HEK293 (cell line): ENCODE measurements at regions not wholly inside any gene's neighbourhood (a gene's known extent, or its start where the extent isn't known, plus 50 kb on each side); places are given as distances from the start of the nearest gene placed in this dataset.

Source experiments
- CTCF ChIP-seq: fragments of 450-650 bp; formaldehyde crosslinking; IDR thresholded peaks from 2 replicates; pipeline ENCODE4 v1.5.1; 2016; ENCODE audit warnings: missing biosample characterization, missing genetic modification characterization
- ZNF146 ChIP-seq: fragments of 450-650 bp; formaldehyde crosslinking; IDR thresholded peaks from 2 replicates; pipeline ENCODE4 v1.5.1; 2016; ENCODE audit warnings: missing biosample characterization, missing genetic modification characterization
- ZNF423 ChIP-seq: fragments of 450-650 bp; formaldehyde crosslinking; IDR thresholded peaks from 2 replicates; pipeline ENCODE4 v1.5.1; 2016; ENCODE audit warnings: missing biosample characterization, missing genetic modification characterization
- ZSCAN30 ChIP-seq: fragments of 450-650 bp; IDR thresholded peaks from 2 replicates; pipeline ENCODE4 v1.5.1; 2018; ENCODE audit warnings: missing biosample characterization, mild to moderate bottlenecking, missing genetic modification characterization, moderate library complexity
- TF ChIP-seq, protein P1 (sequence below): fragments of 450-650 bp; formaldehyde crosslinking; IDR thresholded peaks from 2 replicates; pipeline ENCODE4 v1.5.1; 2016; ENCODE audit warnings: missing biosample characterization, missing genetic modification characterization

DNA sequence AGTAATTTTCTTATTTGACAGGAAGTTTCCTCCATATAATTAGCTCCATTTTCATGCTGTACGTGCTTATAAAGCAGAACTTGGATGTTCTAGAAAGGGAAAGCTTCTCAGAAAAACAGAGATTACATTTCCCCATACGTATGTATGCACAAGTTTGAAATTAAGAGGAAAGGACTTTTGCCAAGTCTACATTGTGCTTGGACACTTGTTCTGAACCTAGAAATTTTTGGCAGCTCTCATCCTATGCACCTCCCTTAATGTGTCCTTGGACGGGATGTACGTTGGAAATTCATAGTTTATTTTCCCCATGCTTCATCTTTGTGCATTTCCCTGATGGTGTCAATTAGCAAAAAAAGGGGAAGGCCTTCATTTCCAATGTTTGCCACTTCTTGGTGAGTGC is 322.7 kb downstream of the BLID start:
- TF ChIP-seq CTCF (no peak), ZNF146 (tag by site-specific recombination) (no peak), ZNF423 (tag by site-specific recombination) (no peak), ZSCAN30 (tag by site-specific recombination) (no peak)
- TF ChIP-seq, protein P1, sequence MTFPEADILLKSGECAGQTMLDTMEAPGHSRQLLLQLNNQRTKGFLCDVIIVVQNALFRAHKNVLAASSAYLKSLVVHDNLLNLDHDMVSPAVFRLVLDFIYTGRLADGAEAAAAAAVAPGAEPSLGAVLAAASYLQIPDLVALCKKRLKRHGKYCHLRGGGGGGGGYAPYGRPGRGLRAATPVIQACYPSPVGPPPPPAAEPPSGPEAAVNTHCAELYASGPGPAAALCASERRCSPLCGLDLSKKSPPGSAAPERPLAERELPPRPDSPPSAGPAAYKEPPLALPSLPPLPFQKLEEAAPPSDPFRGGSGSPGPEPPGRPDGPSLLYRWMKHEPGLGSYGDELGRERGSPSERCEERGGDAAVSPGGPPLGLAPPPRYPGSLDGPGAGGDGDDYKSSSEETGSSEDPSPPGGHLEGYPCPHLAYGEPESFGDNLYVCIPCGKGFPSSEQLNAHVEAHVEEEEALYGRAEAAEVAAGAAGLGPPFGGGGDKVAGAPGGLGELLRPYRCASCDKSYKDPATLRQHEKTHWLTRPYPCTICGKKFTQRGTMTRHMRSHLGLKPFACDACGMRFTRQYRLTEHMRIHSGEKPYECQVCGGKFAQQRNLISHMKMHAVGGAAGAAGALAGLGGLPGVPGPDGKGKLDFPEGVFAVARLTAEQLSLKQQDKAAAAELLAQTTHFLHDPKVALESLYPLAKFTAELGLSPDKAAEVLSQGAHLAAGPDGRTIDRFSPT (tag by site-specific recombination): no peak
